Sigmoid colon (tissue), 6 donors: ENCODE measurements at regions not wholly inside any gene's neighbourhood (a gene's known extent, or its start where the extent isn't known, plus 50 kb on each side); places are given as distances from the start of the nearest gene placed in this dataset.
A peak's percentile ranks its signal among the peaks of the same experiment; 100 is the strongest.

Experiments used
- DNase-seq: peaks from one replicate; pipeline ENCODE4 v3.0.0-alpha.2; 2019
- H3K27ac ChIP-seq, 4 donors: fragments of 200-600 bp; sonication (generic); one replicate each; pipeline ENCODE4 v1.5.1; 2016 to 2019; ENCODE audit warnings: mild to moderate bottlenecking in 1 of 4
- H3K27me3 ChIP-seq, 3 donors: fragments of 200-600 bp; sonication (generic); one replicate each; pipeline ENCODE4 v1.5.1; 2019; ENCODE audit warnings: mild to moderate bottlenecking in 1 of 3
- H3K36me3 ChIP-seq, 4 donors: fragments of 200-600 bp; sonication (generic); one replicate each; pipeline ENCODE4 v1.5.1; 2016 to 2019
- H3K4me1 ChIP-seq, 4 donors: fragments of 200-600 bp; sonication (generic); one replicate each; pipeline ENCODE4 v1.5.1; 2017 to 2019
- H3K4me3 ChIP-seq, 4 donors: fragments of 200-600 bp; sonication (generic); one replicate each; pipeline ENCODE4 v1.5.1; 2017 to 2019; ENCODE audit warnings: mild to moderate bottlenecking in 2 of 4, moderate library complexity in 1 of 4
- H3K9me3 ChIP-seq, 4 donors: fragments of 200-600 bp in 3 of 4; sonication (generic) in 3 of 4; one replicate each; pipeline versions ENCODE4 v1.5.1 to v1.6.1; 2013 to 2019
- CTCF ChIP-seq, 4 experiments: fragments of 450-650 bp in 3 of 4; fragments of 200-600 bp in 1 of 4; IDR thresholded peaks; one replicate each; pipeline ENCODE4 v1.5.1; 2016 to 2019; ENCODE audit warnings: antibody characterized with exemption in 4 of 4, mild to moderate bottlenecking in 3 of 4, moderate library complexity in 2 of 4
- EP300 ChIP-seq, 4 donors: sonication (generic); formaldehyde crosslinking; IDR thresholded peaks; one replicate each; pipeline ENCODE4 v1.6.1; 2017; ENCODE audit warnings: antibody characterized with exemption in 4 of 4
- POLR2A ChIP-seq, 2 donors: fragments of 450-650 bp; IDR thresholded peaks; one replicate each; pipeline ENCODE4 v1.6.1; 2016; ENCODE audit warnings: antibody characterized with exemption in 2 of 2, mild to moderate bottlenecking in 2 of 2, moderate library complexity in 2 of 2
- POLR2AphosphoS5 ChIP-seq, 4 donors: sonication (generic); formaldehyde crosslinking; IDR thresholded peaks; one replicate each; pipeline ENCODE4 v1.6.1; 2017; ENCODE audit warnings: antibody characterized with exemption in 4 of 4
- WGBS, 2 donors: extraction: QIAGEN DNeasy Blood & Tissue Kit; methylation state at CpG; one replicate each; pipeline ENCODE4 v1.1.7; 2013; 5-methylcytosine and 5-hydroxymethylcytosine counted together
- intact Hi-C: fragments of 100-400 bp; cut with DNase I; formaldehyde crosslinking; loops from one replicate; pipeline ENCODE4 v1.15.1; 2023
- donor health status: healthy with polysubstance abuse.
- donor health status: healthy.

GRCh38 chr1:218171302-218171893, 113.7 kb upstream of the RRP15 start:
- no peaks in the 10 kb centered on the region for H3K4me1 ChIP-seq
- 1 to 2% methylated on average over 4 of the region's 4 CpGs for WGBS, 2 donors
- no peak overlapping the region for H3K4me3 ChIP-seq
- H3K36me3 ChIP-seq = no peaks in the 10 kb centered on the region
- H3K27ac ChIP-seq = no peak overlapping the region
- no peak for DNase-seq
- H3K27me3 ChIP-seq = peaks cover 0 to 49% (median 20%) of the 10 kb centered on the region in 3 donors
- H3K9me3 ChIP-seq = no peaks in the 10 kb centered on the region
- intact Hi-C loops = no loop called here
- TF ChIP-seq CTCF (IDR thresholded peaks at IDR 0.05) = peak in 3 of 4 experiments; percentile 43 to 69 (median 55)
- no peak for TF ChIP-seq POLR2AphosphoS5 (IDR thresholded peaks at IDR 0.05)

GRCh38 chr1:218182455-218182854, 102.6 kb upstream of the RRP15 start:
- Histone ChIP-seq H3K4me1 (no peaks in the 10 kb centered on the region), H3K9me3 (no peaks in the 10 kb centered on the region), H3K27me3 (no peaks in the 10 kb centered on the region), H3K36me3 (no peaks in the 10 kb centered on the region), H3K27ac (no peak overlapping the region), H3K4me3 (no peak overlapping the region)
- 52 to 57% methylated on average over 2 of the region's 2 CpGs for WGBS, 2 donors
- intact Hi-C loops = no loop called here
- DNase-seq = no peak
- TF ChIP-seq CTCF (IDR thresholded peaks at IDR 0.05) (no peak), POLR2AphosphoS5 (IDR thresholded peaks at IDR 0.05) (no peak), EP300 (IDR thresholded peaks at IDR 0.05) (no peak), POLR2A (IDR thresholded peaks at IDR 0.05) (no peak)

- no peak overlapping the region for H3K4me3 ChIP-seq
- DNase-seq = no peak
- TF ChIP-seq POLR2A (IDR thresholded peaks at IDR 0.05) = no peak
- TF ChIP-seq EP300 (IDR thresholded peaks at IDR 0.05) = no peak
- no peak for TF ChIP-seq POLR2AphosphoS5 (IDR thresholded peaks at IDR 0.05)
- no peak for TF ChIP-seq CTCF (IDR thresholded peaks at IDR 0.05)
- intact Hi-C loops = no loop called here
- WGBS, 2 donors = 67 to 76% methylated on average over 3 of the region's 3 CpGs
- no peaks in the 10 kb centered on the region for H3K4me1 ChIP-seq
- H3K27ac ChIP-seq = no peak overlapping the region
- no peaks in the 10 kb centered on the region for H3K9me3 ChIP-seq
- H3K36me3 ChIP-seq = no peaks in the 10 kb centered on the region
- H3K27me3 ChIP-seq = no peaks in the 10 kb centered on the region
Measured at GRCh38 chr1:218200979-218201378, 84.1 kb upstream of the RRP15 start.

GRCh38 chr1:218201601-218202000, 83.5 kb upstream of the RRP15 start:
- intact Hi-C loops = no loop called here
- no peak for DNase-seq
- no peaks in the 10 kb centered on the region for H3K9me3 ChIP-seq
- WGBS, 2 donors = 47 to 60% methylated on average over 1 of the region's 1 CpG
- TF ChIP-seq POLR2AphosphoS5 (IDR thresholded peaks at IDR 0.05) (no peak), EP300 (IDR thresholded peaks at IDR 0.05) (no peak), POLR2A (IDR thresholded peaks at IDR 0.05) (no peak), CTCF (IDR thresholded peaks at IDR 0.05) (no peak)
- no peak overlapping the region for H3K27ac ChIP-seq
- no peak overlapping the region for H3K4me3 ChIP-seq
- no peaks in the 10 kb centered on the region for H3K36me3 ChIP-seq
- H3K27me3 ChIP-seq = no peaks in the 10 kb centered on the region
- no peaks in the 10 kb centered on the region for H3K4me1 ChIP-seq

GRCh38 chr1:218205721-218206120, 79.4 kb upstream of the RRP15 start:
- TF ChIP-seq POLR2A (IDR thresholded peaks at IDR 0.05) (no peak), CTCF (IDR thresholded peaks at IDR 0.05) (no peak), EP300 (IDR thresholded peaks at IDR 0.05) (no peak), POLR2AphosphoS5 (IDR thresholded peaks at IDR 0.05) (no peak)
- no peak overlapping the region for H3K27ac ChIP-seq
- no peak overlapping the region for H3K4me3 ChIP-seq
- no peak for DNase-seq
- no peaks in the 10 kb centered on the region for H3K9me3 ChIP-seq
- H3K36me3 ChIP-seq = no peaks in the 10 kb centered on the region
- no peaks in the 10 kb centered on the region for H3K4me1 ChIP-seq
- intact Hi-C loops = no loop called here
- no peaks in the 10 kb centered on the region for H3K27me3 ChIP-seq
